Psoas muscle (tissue), 7 donors: ENCODE measurements at regions not wholly inside any gene's neighbourhood (a gene's known extent, or its start where the extent isn't known, plus 50 kb on each side); places are given as distances from the start of the nearest gene placed in this dataset.
"Not testable (repeated sequence)": the region's sequence is repeated elsewhere in the genome, so short reads cannot be mapped to it uniquely, and the experiment has no call there.

Experiments used
- ATAC-seq, 4 donors: fragments of 200-7000 bp; cut with Tn5 transposase; one replicate each; pipeline ENCODE4 v1.9.1; 2020; ENCODE audit warnings: moderate library complexity in 3 of 4, mild to moderate bottlenecking in 2 of 4
- DNase-seq, 2 donors: peaks; one replicate each; pipeline ENCODE4 v3.0.0-alpha.2; 2020
- H3K27ac ChIP-seq: fragments of 200-600 bp; one replicate; pipeline ENCODE4 v1.8.0; 2022
- H3K27me3 ChIP-seq, 3 donors: fragments of 200-600 bp in 1 of 3; one replicate each; pipeline versions ENCODE4 v1.6.1 to v1.8.0; 2013 to 2022; ENCODE audit warnings: low read length in 2 of 3, mild to moderate bottlenecking in 2 of 3, moderate library complexity in 1 of 3; ENCODE audit not compliant: insufficient read depth in 3 of 3
- H3K36me3 ChIP-seq, 2 donors: fragments of 200-600 bp in 1 of 2; one replicate each; pipeline versions ENCODE4 v1.6.1 to v1.8.0; 2013 to 2022; ENCODE audit warnings: low read depth in 1 of 2, mild to moderate bottlenecking in 1 of 2, moderate library complexity in 1 of 2; ENCODE audit not compliant: insufficient read depth in 1 of 2
- H3K4me1 ChIP-seq: fragments of 200-600 bp; one replicate; pipeline ENCODE4 v1.8.0; 2022
- H3K4me3 ChIP-seq: fragments of 200-600 bp; one replicate; pipeline ENCODE4 v1.8.0; 2022; ENCODE audit warnings: mild to moderate bottlenecking
- H3K9me3 ChIP-seq: fragments of 200-600 bp; one replicate; pipeline ENCODE4 v1.8.0; 2022
- WGBS, 3 donors: extraction: QIAGEN DNeasy Blood & Tissue Kit; methylation state at CpG; one replicate each; pipeline versions ENCODE4 v1.1.6 to v1.1.7; 2013; 5-methylcytosine and 5-hydroxymethylcytosine counted together
- intact Hi-C, 2 donors: fragments of 100-400 bp; cut with DNase I; formaldehyde crosslinking; loops; one replicate each; pipeline versions ENCODE4 v1.11.0 to v1.14.2; 2022
- TF ChIP-seq, protein P1 (sequence below): fragments of 200-600 bp; IDR thresholded peaks from one replicate; pipeline ENCODE4 v1.8.0; 2022; ENCODE audit warnings: antibody characterized with exemption
- donor health status: healthy with polysubstance abuse.
- donor health status: DM: no; HTN: no; CAD: no; lungs with moderate emphysema.
- donor health status: Bipolar disorder and iron deficiency.
- donor health status: healthy.
- donor health status: DM: yes; HTN: yes; CAD: no.
- donor health status: DM: no; HTN: no; CAD: no.
- donor health status: DM: yes; HTN: yes; CAD: no.

- WGBS, 3 donors = 53 to 65% (median 61%) methylated on average over 4 of the region's 4 CpGs
- TF ChIP-seq, protein P1, sequence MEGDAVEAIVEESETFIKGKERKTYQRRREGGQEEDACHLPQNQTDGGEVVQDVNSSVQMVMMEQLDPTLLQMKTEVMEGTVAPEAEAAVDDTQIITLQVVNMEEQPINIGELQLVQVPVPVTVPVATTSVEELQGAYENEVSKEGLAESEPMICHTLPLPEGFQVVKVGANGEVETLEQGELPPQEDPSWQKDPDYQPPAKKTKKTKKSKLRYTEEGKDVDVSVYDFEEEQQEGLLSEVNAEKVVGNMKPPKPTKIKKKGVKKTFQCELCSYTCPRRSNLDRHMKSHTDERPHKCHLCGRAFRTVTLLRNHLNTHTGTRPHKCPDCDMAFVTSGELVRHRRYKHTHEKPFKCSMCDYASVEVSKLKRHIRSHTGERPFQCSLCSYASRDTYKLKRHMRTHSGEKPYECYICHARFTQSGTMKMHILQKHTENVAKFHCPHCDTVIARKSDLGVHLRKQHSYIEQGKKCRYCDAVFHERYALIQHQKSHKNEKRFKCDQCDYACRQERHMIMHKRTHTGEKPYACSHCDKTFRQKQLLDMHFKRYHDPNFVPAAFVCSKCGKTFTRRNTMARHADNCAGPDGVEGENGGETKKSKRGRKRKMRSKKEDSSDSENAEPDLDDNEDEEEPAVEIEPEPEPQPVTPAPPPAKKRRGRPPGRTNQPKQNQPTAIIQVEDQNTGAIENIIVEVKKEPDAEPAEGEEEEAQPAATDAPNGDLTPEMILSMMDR = no peak
- DNase-seq (no peak), ATAC-seq (no peak)
- H3K4me3 ChIP-seq = no peak overlapping the region
- no peaks in the 10 kb centered on the region for H3K9me3 ChIP-seq
- no peaks in the 10 kb centered on the region for H3K36me3 ChIP-seq
- no peaks in the 10 kb centered on the region for H3K4me1 ChIP-seq
- H3K27ac ChIP-seq = no peak overlapping the region
- no peaks in the 10 kb centered on the region for H3K27me3 ChIP-seq
- intact Hi-C loops = no loop called here
Measured at GRCh38 chr5:87588316-87588715, 175.6 kb upstream of the CCNH start.

DNA sequence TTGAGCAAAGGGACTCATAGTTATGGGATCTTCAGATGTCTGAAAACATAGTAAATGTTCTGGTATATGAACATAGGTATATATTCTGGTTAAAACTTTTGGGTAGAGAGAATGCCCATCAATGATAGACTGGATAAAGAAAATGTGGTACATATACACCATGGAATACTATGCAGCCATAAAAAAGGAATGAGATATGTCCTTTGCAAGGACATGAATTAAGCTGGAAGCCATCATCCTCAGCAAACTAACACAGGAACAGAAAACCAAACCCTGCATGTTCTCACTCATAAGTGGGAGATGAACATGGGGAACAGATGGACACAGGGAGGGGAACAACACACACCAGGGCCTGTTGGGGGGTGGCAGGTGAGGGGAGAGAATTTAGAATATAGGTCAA lies 171.0 kb upstream of the CCNH start:
- H3K27me3 ChIP-seq, H3K4me3 ChIP-seq, H3K4me1 ChIP-seq, ATAC-seq, H3K36me3 ChIP-seq, DNase-seq, H3K9me3 ChIP-seq, intact Hi-C loops, H3K27ac ChIP-seq: not testable (repeated sequence)

- ATAC-seq (no peak), DNase-seq (no peak)
- no peak overlapping the region for H3K27ac ChIP-seq
- H3K4me3 ChIP-seq = no peak overlapping the region
- H3K4me1 ChIP-seq = no peaks in the 10 kb centered on the region
- H3K27me3 ChIP-seq = no peaks in the 10 kb centered on the region
- WGBS, 3 donors = 91 to 93% (median 91%) methylated on average over 4 of the region's 4 CpGs
- no peaks in the 10 kb centered on the region for H3K36me3 ChIP-seq
- TF ChIP-seq, protein P1 = no peak
- no peaks in the 10 kb centered on the region for H3K9me3 ChIP-seq
- intact Hi-C loops = no loop called here
Measured at GRCh38 chr5:87582149-87582548, 169.4 kb upstream of the CCNH start.

DNA sequence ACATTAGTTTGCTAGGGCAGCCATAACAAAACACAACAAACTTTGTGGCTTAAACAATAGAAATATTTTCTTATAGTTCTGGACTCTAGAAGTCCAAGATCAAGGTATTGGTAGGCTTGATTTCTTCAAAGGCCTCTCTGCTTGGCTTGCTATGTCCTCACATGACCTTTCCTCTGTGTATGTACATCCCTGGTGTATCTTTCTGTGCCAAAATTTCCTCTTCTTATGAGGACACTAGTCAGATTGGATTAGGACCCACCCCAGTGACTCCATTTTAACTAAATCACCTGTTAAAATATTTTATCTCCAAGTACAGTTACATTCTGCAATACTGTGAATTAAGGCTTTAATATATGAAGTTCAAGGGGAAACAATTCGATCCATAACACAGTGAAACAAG lies 168.9 kb upstream of the CCNH start:
- intact Hi-C loops = no loop called here
- Histone ChIP-seq H3K27ac (no peak overlapping the region), H3K4me1 (no peaks in the 10 kb centered on the region), H3K27me3 (no peaks in the 10 kb centered on the region), H3K4me3 (no peak overlapping the region), H3K9me3 (no peaks in the 10 kb centered on the region), H3K36me3 (no peaks in the 10 kb centered on the region)
- DNase-seq (no peak), ATAC-seq (no peak)
- WGBS, 3 donors = 84 to 88% (median 87%) methylated on average over 1 of the region's 1 CpG
- TF ChIP-seq, protein P1 = no peak

- intact Hi-C loops = no loop called here
- Histone ChIP-seq H3K9me3 (no peaks in the 10 kb centered on the region), H3K27me3 (no peaks in the 10 kb centered on the region), H3K4me3 (no peak overlapping the region), H3K27ac (no peak overlapping the region), H3K36me3 (no peaks in the 10 kb centered on the region), H3K4me1 (no peaks in the 10 kb centered on the region)
- TF ChIP-seq, protein P1 = no peak
- DNase-seq = no peak
- no peak for ATAC-seq
Measured at GRCh38 chr5:87579678-87580077, 166.9 kb upstream of the CCNH start.
